DOHH2 (cell line): ENCODE measurements at regions not wholly inside any gene's neighbourhood (a gene's known extent, or its start where the extent isn't known, plus 50 kb on each side); places are given as distances from the start of the nearest gene placed in this dataset.

Experiments used
- H3F3A ChIP-seq: fragments of 200-600 bp; sonication (generic), shearing (Covaris generic); 2 replicates; pipeline ENCODE4 v1.6.0; 2016; ENCODE audit warnings: antibody characterized with exemption, mild to moderate bottlenecking; ENCODE audit not compliant: control insufficient read depth, insufficient read depth
- H3K27ac ChIP-seq: fragments of 200-600 bp; sonication (generic); 2 replicates; pipeline ENCODE4 v1.5.1; 2014; ENCODE audit warnings: low read depth, mild to moderate bottlenecking, low read length, moderate library complexity
- H3K27me3 ChIP-seq: fragments of 200-600 bp; sonication (generic); 2 replicates; pipeline ENCODE4 v1.6.1; 2014; ENCODE audit warnings: mild to moderate bottlenecking, low read length, mixed read lengths; ENCODE audit not compliant: control insufficient read depth
- H3K36me3 ChIP-seq: fragments of 200-600 bp; sonication (generic); 2 replicates; pipeline ENCODE4 v1.6.1; 2014; ENCODE audit warnings: mild to moderate bottlenecking, low read length, moderate library complexity, mixed read lengths; ENCODE audit not compliant: control insufficient read depth
- H3K4me1 ChIP-seq: fragments of 200-600 bp; sonication (generic); 2 replicates; pipeline ENCODE4 v1.6.1; 2014; ENCODE audit warnings: mild to moderate bottlenecking, low read length, mixed read lengths; ENCODE audit not compliant: control insufficient read depth
- H3K4me2 ChIP-seq: fragments of 200-600 bp; sonication (generic); 2 replicates; pipeline ENCODE4 v1.6.0; 2014; ENCODE audit warnings: mild to moderate bottlenecking, low read length, moderate library complexity
- H3K4me3 ChIP-seq: fragments of 200-600 bp; sonication (generic); 2 replicates; pipeline ENCODE4 v1.5.1; 2014; ENCODE audit warnings: mild to moderate bottlenecking, low read length, mixed read lengths
- H3K79me2 ChIP-seq: fragments of 200-600 bp; sonication (generic); 2 replicates; pipeline ENCODE4 v1.6.1; 2014; ENCODE audit warnings: mild to moderate bottlenecking, low read length, mixed read lengths; ENCODE audit not compliant: control insufficient read depth
- H3K9me2 ChIP-seq: fragments of 200-600 bp; sonication (generic); replicated peaks from 2 replicates; pipeline ENCODE4 v1.6.1; 2014; ENCODE audit warnings: mild to moderate bottlenecking, low read length, mixed read lengths; ENCODE audit not compliant: control insufficient read depth
- H3K9me3 ChIP-seq: fragments of 200-600 bp; sonication (generic); 2 replicates; pipeline ENCODE4 v1.6.1; 2014; ENCODE audit warnings: antibody characterized with exemption, low read length, mixed read lengths; ENCODE audit not compliant: control insufficient read depth, insufficient read depth
- H4K20me1 ChIP-seq: fragments of 200-600 bp; sonication (generic); 2 replicates; pipeline ENCODE4 v1.6.0; 2014; ENCODE audit warnings: low read depth, mild to moderate bottlenecking, antibody characterized with exemption, low read length, moderate library complexity; ENCODE audit not compliant: control insufficient read depth, insufficient read depth
- EZH2phosphoT487 ChIP-seq: fragments of 200-600 bp; sonication (generic); IDR thresholded peaks from 2 replicates; pipeline ENCODE4 v1.6.1; 2017; ENCODE audit warnings: borderline replicate concordance, mild to moderate bottlenecking, antibody characterized with exemption, low read length, moderate library complexity, mixed read lengths
- TF ChIP-seq, protein P1 (sequence below): fragments of 200-600 bp; sonication (generic); IDR thresholded peaks from one replicate; pipeline ENCODE4 v1.5.1; 2014; ENCODE audit warnings: antibody characterized with exemption, mild to moderate bottlenecking, low read depth, low read length; ENCODE audit not compliant: poor library complexity, severe bottlenecking

DNA sequence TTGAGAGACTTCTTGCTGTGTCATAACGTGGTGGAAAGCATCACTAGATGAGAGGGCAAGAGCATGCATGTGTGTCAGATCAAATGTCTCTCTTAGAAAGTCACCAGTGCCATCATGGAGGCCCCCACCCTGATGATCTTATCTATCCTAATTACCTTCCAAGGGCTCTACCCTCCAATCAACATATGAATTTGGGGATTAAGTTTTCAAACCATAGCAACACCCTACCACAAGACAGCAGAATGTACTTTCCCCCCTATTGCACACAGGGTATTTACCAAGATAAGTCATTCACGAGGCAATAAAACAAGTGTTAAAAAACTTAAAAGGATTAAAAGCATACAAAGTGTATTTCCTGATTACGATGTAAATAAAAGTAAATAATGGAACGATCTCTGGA lies 515.6 kb downstream of the LMO4 start:
- 0 out of 2 replicates have a peak, but pooled peaks cover 4% of the 10 kb centered on the region for H3K9me3 ChIP-seq
- no peaks in the 10 kb centered on the region for H3K4me1 ChIP-seq
- H3K79me2 ChIP-seq, result no peaks in the 10 kb centered on the region
- no peak overlapping the region for H3K4me3 ChIP-seq
- H3F3A ChIP-seq, result no peaks in the 10 kb centered on the region
- H3K36me3 ChIP-seq, result no peaks in the 10 kb centered on the region
- H3K27ac ChIP-seq, result no peak overlapping the region
- no peak for TF ChIP-seq EZH2phosphoT487
- TF ChIP-seq, protein P1, sequence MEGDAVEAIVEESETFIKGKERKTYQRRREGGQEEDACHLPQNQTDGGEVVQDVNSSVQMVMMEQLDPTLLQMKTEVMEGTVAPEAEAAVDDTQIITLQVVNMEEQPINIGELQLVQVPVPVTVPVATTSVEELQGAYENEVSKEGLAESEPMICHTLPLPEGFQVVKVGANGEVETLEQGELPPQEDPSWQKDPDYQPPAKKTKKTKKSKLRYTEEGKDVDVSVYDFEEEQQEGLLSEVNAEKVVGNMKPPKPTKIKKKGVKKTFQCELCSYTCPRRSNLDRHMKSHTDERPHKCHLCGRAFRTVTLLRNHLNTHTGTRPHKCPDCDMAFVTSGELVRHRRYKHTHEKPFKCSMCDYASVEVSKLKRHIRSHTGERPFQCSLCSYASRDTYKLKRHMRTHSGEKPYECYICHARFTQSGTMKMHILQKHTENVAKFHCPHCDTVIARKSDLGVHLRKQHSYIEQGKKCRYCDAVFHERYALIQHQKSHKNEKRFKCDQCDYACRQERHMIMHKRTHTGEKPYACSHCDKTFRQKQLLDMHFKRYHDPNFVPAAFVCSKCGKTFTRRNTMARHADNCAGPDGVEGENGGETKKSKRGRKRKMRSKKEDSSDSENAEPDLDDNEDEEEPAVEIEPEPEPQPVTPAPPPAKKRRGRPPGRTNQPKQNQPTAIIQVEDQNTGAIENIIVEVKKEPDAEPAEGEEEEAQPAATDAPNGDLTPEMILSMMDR, result no peak
- H3K27me3 ChIP-seq, result no peaks in the 10 kb centered on the region
- no peak overlapping the region for H3K4me2 ChIP-seq
- no peaks in the 10 kb centered on the region for H3K9me2 ChIP-seq
- no peaks in the 10 kb centered on the region for H4K20me1 ChIP-seq

DNA sequence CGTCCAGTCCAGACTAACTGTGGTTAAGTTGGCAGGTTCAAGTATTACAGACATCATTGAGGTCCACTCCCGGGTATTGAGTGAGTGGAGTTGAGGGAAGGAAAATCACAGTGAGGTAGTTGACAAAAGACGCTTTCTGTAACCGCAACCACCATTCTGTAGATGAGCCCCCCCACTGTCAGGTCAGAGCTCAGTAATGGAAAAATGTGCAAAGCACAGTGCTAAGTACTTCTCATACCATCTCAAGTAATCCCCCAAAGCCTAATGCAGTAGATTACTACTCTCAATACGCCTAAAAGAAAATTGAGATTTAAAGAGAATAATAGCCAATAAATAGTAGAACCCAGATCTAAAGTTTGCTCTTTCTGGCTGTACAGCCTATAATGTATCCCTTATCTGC lies 522.8 kb downstream of the LMO4 start:
- Histone ChIP-seq H3K27ac (no peak overlapping the region), H3K27me3 (no peaks in the 10 kb centered on the region), H3K4me3 (no peak overlapping the region), H3K9me3 (no peaks in the 10 kb centered on the region), H3K4me2 (no peak overlapping the region), H4K20me1 (no peaks in the 10 kb centered on the region), H3K79me2 (no peaks in the 10 kb centered on the region), H3K9me2 (no peaks in the 10 kb centered on the region), H3K36me3 (no peaks in the 10 kb centered on the region), H3K4me1 (no peaks in the 10 kb centered on the region), H3F3A (no peaks in the 10 kb centered on the region)
- no peak for TF ChIP-seq EZH2phosphoT487
- TF ChIP-seq, protein P1, result no peak

DNA sequence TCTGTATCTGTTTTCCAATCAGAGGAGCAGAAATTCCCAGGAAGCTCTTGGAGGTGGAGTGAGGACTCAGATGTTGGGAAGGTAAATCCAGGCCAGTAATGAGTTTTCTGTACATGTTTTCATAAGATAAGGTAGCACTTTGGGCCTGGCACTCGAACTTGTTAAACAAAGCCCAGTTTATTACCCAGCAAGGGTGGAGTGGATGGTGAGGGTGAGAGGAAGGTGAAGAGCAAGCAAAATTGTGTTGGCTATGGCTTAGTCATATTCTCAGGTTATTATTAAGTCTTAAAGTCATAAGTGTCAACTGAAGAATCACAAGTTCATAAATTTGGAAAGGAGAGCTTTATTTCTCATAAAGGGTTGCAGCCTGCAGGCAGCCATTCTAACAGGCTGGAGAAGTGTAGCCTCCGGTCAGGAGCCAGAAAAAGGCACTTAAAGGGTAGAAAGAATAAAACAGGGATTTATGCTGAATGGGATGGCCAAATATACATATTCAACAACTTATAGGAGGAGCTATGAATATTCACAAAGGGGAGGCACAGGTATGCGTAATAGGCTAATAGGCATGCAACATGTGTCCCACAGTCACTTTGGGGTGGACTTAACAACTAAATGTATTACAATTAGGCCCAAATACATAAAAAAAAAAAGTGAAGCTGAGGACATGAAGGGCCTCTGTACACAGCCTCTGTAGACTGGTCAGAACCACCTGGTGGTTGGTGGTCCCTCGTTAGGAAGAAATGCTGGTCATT lies 523.9 kb downstream of the LMO4 start:
- H3K36me3 ChIP-seq, result no peaks in the 10 kb centered on the region
- no peaks in the 10 kb centered on the region for H4K20me1 ChIP-seq
- H3F3A ChIP-seq, result no peaks in the 10 kb centered on the region
- H3K4me2 ChIP-seq, result no peak overlapping the region
- H3K9me3 ChIP-seq, result no peaks in the 10 kb centered on the region
- H3K27ac ChIP-seq, result no peak overlapping the region
- no peaks in the 10 kb centered on the region for H3K27me3 ChIP-seq
- no peaks in the 10 kb centered on the region for H3K79me2 ChIP-seq
- TF ChIP-seq, protein P1, result no peak
- TF ChIP-seq EZH2phosphoT487, result no peak
- H3K4me1 ChIP-seq, result no peaks in the 10 kb centered on the region
- no peak overlapping the region for H3K4me3 ChIP-seq
- no peaks in the 10 kb centered on the region for H3K9me2 ChIP-seq
